ENCODE measurements at regions not wholly inside any gene's neighbourhood (a gene's known extent, or its start where the extent isn't known, plus 50 kb on each side); places are given as distances from the start of the nearest gene placed in this dataset.

DNA sequence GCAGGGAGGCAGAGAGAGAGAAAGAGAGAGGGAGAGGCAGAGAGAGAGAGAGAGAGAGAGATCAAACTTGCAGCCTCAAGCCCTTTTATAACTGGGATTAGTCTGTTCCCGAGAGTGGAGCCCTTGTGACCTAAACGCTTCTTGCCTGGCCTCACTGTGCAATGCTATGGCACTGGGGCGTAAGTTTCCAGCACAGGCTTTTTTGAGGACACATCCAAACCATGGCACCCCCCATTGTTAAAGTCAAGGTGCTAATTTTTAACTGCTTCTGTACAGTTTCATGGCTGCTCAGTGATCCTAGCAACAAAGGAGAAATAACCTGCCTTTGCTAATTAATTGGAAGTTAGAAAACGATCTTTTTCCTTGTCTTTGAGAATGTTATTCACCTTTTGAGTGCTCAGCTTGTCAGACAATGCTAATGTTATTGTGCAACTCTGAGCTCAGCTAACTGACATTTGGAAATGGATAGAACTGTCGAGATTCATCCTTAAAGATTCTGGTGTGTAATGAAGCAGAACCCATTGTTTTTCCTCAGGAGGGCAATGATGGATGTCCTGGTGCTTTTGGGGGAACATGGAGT is 268.4 kb downstream of the GLRX3 start:
- H3K4me3 ChIP-seq (ENCODE audit: low read depth, low read length): no peak overlapping the region
- H3K4me1 ChIP-seq (ENCODE audit: control insufficient read depth, insufficient read depth, low read length): peaks cover 18% of the 10 kb centered on the region
- no peaks in the 10 kb centered on the region for H3K9me3 ChIP-seq (ENCODE audit: control insufficient read depth, insufficient read depth, low read length)
- H3K9ac ChIP-seq (ENCODE audit: low read depth, low read length): no peak overlapping the region
- no peaks in the 10 kb centered on the region for H3K27me3 ChIP-seq (ENCODE audit: control insufficient read depth, insufficient read depth, low read length)
- H3K36me3 ChIP-seq (ENCODE audit: control insufficient read depth, insufficient read depth, low read length): no peaks in the 10 kb centered on the region
- H3K27ac ChIP-seq (ENCODE audit: low read depth, low read length): no peak overlapping the region

DNA sequence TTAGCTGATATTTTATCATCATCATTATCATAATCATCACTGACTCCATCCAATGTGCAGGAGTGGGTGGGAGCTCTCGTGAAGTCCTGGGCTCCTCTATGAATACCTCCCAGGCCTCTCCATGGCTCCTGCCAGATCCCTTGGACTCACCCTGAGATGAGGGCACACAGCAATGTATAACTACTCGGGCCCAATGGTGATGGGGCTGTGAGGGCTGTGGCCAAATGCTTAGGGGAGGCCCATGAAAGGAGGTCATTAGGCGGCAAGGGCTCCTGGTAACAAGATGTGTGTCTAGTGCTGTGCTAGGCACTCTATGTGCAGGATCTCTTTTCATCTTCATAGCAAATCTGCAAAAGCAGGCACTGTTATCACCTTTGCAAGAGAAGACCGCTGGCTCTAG is 270.9 kb downstream of the GLRX3 start:
- no peak overlapping the region for H3K9ac ChIP-seq (ENCODE audit: low read depth, low read length)
- no peaks in the 10 kb centered on the region for H3K27me3 ChIP-seq (ENCODE audit: control insufficient read depth, insufficient read depth, low read length)
- H3K9me3 ChIP-seq (ENCODE audit: control insufficient read depth, insufficient read depth, low read length): no peaks in the 10 kb centered on the region
- H3K27ac ChIP-seq (ENCODE audit: low read depth, low read length): no peak overlapping the region
- no peak overlapping the region for H3K4me3 ChIP-seq (ENCODE audit: low read depth, low read length)
- H3K4me1 ChIP-seq (ENCODE audit: control insufficient read depth, insufficient read depth, low read length): no peaks in the 10 kb centered on the region
- H3K36me3 ChIP-seq (ENCODE audit: control insufficient read depth, insufficient read depth, low read length): no peaks in the 10 kb centered on the region

DNA sequence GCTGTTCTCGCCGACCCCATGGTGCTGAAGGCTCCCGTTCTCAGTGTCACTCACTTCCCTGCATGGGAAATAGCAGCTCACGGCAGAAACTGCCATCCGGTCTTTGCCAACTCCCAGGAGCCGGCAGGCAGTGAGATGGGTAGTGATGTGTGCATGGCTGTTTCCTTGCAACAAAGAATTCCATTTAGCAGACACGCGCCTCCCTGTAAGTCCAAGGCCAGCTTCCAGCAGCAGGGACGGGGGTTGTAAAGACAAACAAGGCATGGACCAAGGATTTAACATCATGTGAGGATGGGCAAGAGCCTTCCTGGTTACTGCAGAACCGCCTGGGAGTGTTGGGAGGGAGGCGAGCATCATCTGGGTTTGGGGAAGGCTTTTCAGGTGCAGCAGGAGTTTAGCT is 273.1 kb downstream of the GLRX3 start:
- H3K36me3 ChIP-seq (ENCODE audit: control insufficient read depth, insufficient read depth, low read length): no peaks in the 10 kb centered on the region

DNA sequence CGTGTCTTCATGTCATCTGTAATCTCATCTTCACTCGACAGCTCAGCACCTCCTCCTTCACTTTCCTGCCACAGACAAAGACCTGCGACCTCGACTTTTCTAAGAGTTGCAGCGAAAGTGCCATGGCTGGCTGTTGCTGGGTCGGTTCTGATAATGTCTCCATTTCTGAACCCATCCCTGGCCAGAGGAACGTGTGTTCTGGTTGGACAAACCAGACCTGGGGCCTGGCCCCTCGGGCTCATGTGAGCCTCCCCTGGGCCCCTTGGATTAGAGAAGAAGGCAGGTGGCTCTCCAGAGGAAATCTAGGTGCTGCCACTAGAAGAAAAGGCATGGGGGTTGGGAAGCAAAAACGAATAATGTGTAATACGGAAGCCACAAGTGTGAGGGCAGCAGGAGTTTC is 273.7 kb downstream of the GLRX3 start:
- no peaks in the 10 kb centered on the region for H3K36me3 ChIP-seq (ENCODE audit: control insufficient read depth, insufficient read depth, low read length)

More for the DNA sequence above, 273.1 kb downstream of the GLRX3 start:
- Histone ChIP-seq H3K4me3 (ENCODE audit: low read depth, low read length) (no peak overlapping the region), H3K9me3 (ENCODE audit: control insufficient read depth, insufficient read depth, low read length) (no peaks in the 10 kb centered on the region), H3K27ac (ENCODE audit: low read depth, low read length) (no peak overlapping the region), H3K27me3 (ENCODE audit: control insufficient read depth, insufficient read depth, low read length) (no peaks in the 10 kb centered on the region), H3K4me1 (ENCODE audit: control insufficient read depth, insufficient read depth, low read length) (no peaks in the 10 kb centered on the region), H3K9ac (ENCODE audit: low read depth, low read length) (no peak overlapping the region)

DNA sequence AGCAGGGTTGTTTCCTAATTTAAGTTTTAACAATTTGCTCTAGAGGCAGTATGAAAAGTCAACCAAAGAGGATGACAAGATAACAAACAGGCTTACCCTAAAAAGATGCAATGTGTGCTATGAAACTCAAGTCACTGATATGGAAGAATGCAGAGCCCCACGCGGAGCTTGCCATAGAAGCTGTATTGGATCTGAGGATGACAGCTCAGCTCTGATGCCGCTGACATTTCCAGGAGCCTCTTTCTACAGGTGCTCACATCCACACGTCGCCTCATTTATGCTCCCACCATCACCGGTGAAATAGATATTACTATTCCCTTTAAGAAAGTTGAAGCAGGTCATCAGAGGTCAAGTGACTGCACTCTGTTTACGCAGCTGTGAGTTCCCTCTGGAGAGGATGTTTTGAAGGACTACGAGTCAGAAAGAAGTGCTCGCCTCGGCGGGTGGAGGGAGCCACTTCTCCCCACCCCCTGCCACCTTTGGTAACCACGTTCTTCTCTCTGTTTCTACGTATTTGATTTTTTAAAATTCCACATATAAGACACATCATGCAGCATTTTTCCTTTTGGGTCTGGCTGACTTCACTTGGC is 275.4 kb downstream of the GLRX3 start:
- H3K27me3 ChIP-seq (ENCODE audit: control insufficient read depth, insufficient read depth, low read length): no peaks in the 10 kb centered on the region
- no peaks in the 10 kb centered on the region for H3K36me3 ChIP-seq (ENCODE audit: control insufficient read depth, insufficient read depth, low read length)
- H3K9ac ChIP-seq (ENCODE audit: low read depth, low read length): no peak overlapping the region
- H3K4me3 ChIP-seq (ENCODE audit: low read depth, low read length): no peak overlapping the region
- H3K27ac ChIP-seq (ENCODE audit: low read depth, low read length): no peak overlapping the region
- H3K9me3 ChIP-seq (ENCODE audit: control insufficient read depth, insufficient read depth, low read length): no peaks in the 10 kb centered on the region
- no peaks in the 10 kb centered on the region for H3K4me1 ChIP-seq (ENCODE audit: control insufficient read depth, insufficient read depth, low read length)

More for the DNA sequence above, 273.7 kb downstream of the GLRX3 start:
- Histone ChIP-seq H3K4me3 (ENCODE audit: low read depth, low read length) (no peak overlapping the region), H3K9me3 (ENCODE audit: control insufficient read depth, insufficient read depth, low read length) (no peaks in the 10 kb centered on the region), H3K9ac (ENCODE audit: low read depth, low read length) (no peak overlapping the region), H3K4me1 (ENCODE audit: control insufficient read depth, insufficient read depth, low read length) (no peaks in the 10 kb centered on the region), H3K27me3 (ENCODE audit: control insufficient read depth, insufficient read depth, low read length) (no peaks in the 10 kb centered on the region), H3K27ac (ENCODE audit: low read depth, low read length) (no peak overlapping the region)

DNA sequence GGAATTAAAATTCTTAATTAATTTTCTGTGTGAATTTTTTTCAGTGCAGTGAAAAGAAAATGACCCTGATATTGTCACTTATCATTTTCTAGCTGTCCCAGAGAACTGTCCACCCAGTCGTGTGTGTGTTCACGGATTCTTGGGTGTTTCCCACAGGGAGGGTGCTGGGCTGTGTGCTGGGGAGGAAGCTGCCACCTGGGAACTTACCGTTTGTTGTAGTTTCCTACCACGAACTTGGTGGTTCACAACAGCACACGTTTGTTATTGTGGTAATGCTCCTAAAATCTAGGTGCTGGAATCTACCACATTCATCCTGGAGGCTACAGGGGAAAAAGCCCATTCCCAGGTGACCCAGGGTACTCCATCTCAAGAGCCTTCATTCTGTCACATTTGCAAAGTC is 276.1 kb downstream of the GLRX3 start:
- no peaks in the 10 kb centered on the region for H3K27me3 ChIP-seq (ENCODE audit: control insufficient read depth, insufficient read depth, low read length)
- no peak overlapping the region for H3K27ac ChIP-seq (ENCODE audit: low read depth, low read length)
- H3K9me3 ChIP-seq (ENCODE audit: control insufficient read depth, insufficient read depth, low read length): peaks cover 5% of the 10 kb centered on the region; the same call in 1 of the 2 replicates
- H3K4me3 ChIP-seq (ENCODE audit: low read depth, low read length): no peak overlapping the region
- no peaks in the 10 kb centered on the region for H3K4me1 ChIP-seq (ENCODE audit: control insufficient read depth, insufficient read depth, low read length)
- no peaks in the 10 kb centered on the region for H3K36me3 ChIP-seq (ENCODE audit: control insufficient read depth, insufficient read depth, low read length)
- H3K9ac ChIP-seq (ENCODE audit: low read depth, low read length): no peak overlapping the region

DNA sequence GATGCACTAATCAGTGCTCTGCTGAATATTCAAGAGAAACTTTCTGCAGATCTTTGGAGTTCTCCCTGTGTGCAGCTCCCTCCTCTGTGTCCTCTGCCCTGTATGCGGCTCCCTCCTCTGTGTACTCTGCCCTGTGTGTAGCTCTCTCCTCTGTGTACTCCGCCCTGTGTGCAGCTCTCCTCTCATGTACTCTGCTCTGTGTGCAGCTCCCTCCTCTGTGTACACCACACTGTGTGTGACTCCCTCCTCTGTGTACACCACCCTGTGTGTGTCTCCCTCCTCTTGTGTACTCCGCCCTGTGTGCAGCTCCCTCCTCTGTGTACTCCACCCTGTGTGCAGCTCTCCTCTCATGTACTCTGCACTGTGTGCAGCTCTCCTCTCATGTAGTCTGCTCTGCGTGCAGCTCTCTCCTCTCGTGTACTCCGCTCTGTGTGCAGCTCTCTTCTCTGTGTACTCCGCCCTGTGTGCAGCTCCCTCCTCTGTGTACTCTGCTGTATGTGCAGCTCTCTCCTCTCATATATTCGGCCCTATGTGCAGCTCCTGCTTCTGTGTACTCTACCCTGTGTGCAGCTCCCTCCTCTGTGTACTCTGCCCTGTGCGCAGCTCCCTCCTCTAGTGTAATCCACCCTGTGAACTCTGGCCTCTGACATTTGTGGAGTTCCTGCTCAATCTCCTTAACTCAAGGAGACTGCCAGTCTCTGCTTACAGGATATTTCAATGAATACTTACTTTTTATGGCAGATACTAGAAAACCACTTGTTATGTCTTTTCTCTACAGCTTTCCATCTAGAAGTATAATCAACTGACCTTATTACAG is 280.4 kb downstream of the GLRX3 start:
- Histone ChIP-seq H3K9me3 (ENCODE audit: control insufficient read depth, insufficient read depth, low read length) (peaks cover 7% of the 10 kb centered on the region), H3K27ac (ENCODE audit: low read depth, low read length) (no peak overlapping the region), H3K36me3 (ENCODE audit: control insufficient read depth, insufficient read depth, low read length) (no peaks in the 10 kb centered on the region), H3K9ac (ENCODE audit: low read depth, low read length) (no peak overlapping the region), H3K27me3 (ENCODE audit: control insufficient read depth, insufficient read depth, low read length) (no peaks in the 10 kb centered on the region), H3K4me3 (ENCODE audit: low read depth, low read length) (no peak overlapping the region), H3K4me1 (ENCODE audit: control insufficient read depth, insufficient read depth, low read length) (no peaks in the 10 kb centered on the region)

DNA sequence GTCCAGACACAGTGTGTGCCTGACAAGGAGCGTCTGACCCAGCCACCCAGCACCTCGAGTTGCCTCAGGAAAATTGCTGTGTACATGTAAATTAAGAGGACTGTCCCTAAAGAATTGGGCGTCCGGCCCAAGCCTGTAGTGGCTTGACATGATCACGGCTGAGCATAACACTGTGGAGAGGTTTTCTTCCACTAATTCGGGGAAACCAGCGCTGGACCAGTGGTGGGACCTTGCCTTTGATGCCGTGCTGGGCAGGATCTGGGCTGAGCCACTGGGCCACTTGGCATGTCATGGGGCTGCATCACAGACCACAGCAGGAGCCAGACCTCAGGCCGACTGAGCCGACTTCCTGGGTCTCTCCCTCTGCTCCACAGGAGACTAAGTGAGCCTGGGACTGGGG is 282.5 kb downstream of the GLRX3 start:
- no peak overlapping the region for H3K27ac ChIP-seq (ENCODE audit: low read depth, low read length)
- H3K4me1 ChIP-seq (ENCODE audit: control insufficient read depth, insufficient read depth, low read length): no peaks in the 10 kb centered on the region
- H3K9ac ChIP-seq (ENCODE audit: low read depth, low read length): no peak overlapping the region
- no peaks in the 10 kb centered on the region for H3K36me3 ChIP-seq (ENCODE audit: control insufficient read depth, insufficient read depth, low read length)
- H3K27me3 ChIP-seq (ENCODE audit: control insufficient read depth, insufficient read depth, low read length): no peaks in the 10 kb centered on the region
- H3K4me3 ChIP-seq (ENCODE audit: low read depth, low read length): no peak overlapping the region
- peaks cover 7% of the 10 kb centered on the region for H3K9me3 ChIP-seq (ENCODE audit: control insufficient read depth, insufficient read depth, low read length)

DNA sequence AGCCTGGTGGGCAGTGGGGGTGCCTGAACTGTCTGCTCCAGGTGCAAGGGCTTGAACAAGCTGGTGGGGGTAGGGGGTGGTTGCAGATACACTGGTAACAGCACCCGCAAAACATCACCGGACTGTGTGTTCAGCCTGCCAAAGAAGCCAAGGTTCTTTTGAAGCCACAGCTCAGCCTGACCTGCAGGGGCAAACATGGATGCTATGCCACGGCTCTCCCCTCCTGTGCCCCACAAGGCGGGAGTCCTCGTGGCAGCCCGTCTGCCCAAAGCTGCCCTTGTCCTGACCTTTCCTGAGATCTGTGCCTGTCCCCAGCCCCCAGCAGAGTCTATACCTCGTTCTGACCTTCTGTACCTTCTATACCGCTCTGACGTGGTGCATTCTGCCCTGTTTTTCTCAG is 285.7 kb downstream of the GLRX3 start:
- H3K27me3 ChIP-seq (ENCODE audit: control insufficient read depth, insufficient read depth, low read length): no peaks in the 10 kb centered on the region
- no peaks in the 10 kb centered on the region for H3K36me3 ChIP-seq (ENCODE audit: control insufficient read depth, insufficient read depth, low read length)
- no peak overlapping the region for H3K27ac ChIP-seq (ENCODE audit: low read depth, low read length)
- H3K4me3 ChIP-seq (ENCODE audit: low read depth, low read length): no peak overlapping the region
- H3K9me3 ChIP-seq (ENCODE audit: control insufficient read depth, insufficient read depth, low read length): peaks cover 6% of the 10 kb centered on the region
- H3K9ac ChIP-seq (ENCODE audit: low read depth, low read length): no peak overlapping the region
- H3K4me1 ChIP-seq (ENCODE audit: control insufficient read depth, insufficient read depth, low read length): no peaks in the 10 kb centered on the region

DNA sequence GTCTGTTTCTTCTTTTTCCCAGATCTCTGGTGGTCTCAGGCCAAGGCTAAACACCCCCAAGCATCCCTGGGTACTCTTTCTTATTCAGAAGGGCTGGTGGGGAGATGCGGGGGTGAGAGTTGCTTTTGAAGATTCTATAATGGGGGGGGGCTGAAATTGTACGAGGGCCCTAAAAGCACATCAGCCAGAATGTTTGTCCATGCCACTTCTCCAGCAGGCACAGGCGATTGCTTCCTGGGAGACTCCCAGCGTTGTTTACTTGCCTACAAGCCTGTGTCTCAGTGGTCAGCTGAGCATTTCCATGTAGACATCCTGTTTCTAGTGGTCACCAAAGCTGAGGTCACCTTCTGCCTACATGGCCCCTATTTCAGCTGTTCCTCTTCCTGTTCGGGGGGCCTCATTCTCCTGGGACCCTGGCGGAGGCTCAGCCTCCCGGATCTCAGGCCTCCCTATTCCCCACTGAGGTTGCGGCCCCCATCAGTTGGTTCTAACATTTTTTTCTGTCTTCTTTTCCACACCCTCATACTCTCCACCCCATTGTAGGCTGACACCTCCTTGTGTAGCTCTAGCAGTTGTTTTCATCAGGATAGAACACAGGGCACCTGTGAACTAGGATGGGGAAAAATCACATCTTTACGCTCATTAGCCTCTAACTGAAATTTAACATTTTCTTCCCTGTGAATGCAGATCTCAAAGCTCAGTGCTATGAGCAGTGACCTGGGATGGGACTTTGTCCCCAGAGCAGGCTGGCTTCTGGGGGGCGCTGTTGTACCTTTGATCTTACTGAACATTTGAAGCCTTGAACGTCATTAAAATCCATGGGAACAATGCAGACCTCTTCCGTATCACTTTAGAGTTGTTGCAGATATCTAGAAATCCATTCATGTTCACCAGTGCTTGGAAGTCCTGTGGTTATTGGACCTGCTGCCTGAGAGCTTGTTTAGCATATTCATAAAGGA is 286.5 kb downstream of the GLRX3 start:
- no peaks in the 10 kb centered on the region for H3K36me3 ChIP-seq (ENCODE audit: control insufficient read depth, insufficient read depth, low read length)
- H3K4me1 ChIP-seq (ENCODE audit: control insufficient read depth, insufficient read depth, low read length): no peaks in the 10 kb centered on the region
- no peak overlapping the region for H3K9ac ChIP-seq (ENCODE audit: low read depth, low read length)
- H3K27me3 ChIP-seq (ENCODE audit: control insufficient read depth, insufficient read depth, low read length): no peaks in the 10 kb centered on the region
- no peak overlapping the region for H3K27ac ChIP-seq (ENCODE audit: low read depth, low read length)
- H3K4me3 ChIP-seq (ENCODE audit: low read depth, low read length): no peak overlapping the region
- H3K9me3 ChIP-seq (ENCODE audit: control insufficient read depth, insufficient read depth, low read length): no peaks in the 10 kb centered on the region; the same call in 1 of the 2 replicates

Measured in HUES48 (cell line).